Endothelial cell of umbilical vein (primary cell): ENCODE measurements at regions not wholly inside any gene's neighbourhood (a gene's known extent, or its start where the extent isn't known, plus 50 kb on each side); places are given as distances from the start of the nearest gene placed in this dataset.

Experiments used
- BruUV-seq: library from RNA; stranded (reverse); fragments of 400-500 nt; replicated peaks from 2 replicates; lab custom pipeline; 2021; lab: Mats Ljungman, UMichigan
- CTCF ChIA-PET: fragments of 300-600, 350-600 bp; sonication (Branson Sonifier 250); formaldehyde crosslinking; loops from one replicate; lab custom pipeline; 2021; ENCODE audit warnings: antibody characterized with exemption, inconsistent platforms; lab: Charles Lee
- POLR2A ChIA-PET: fragments of 300-600, 350-600 bp; sonication (Branson Sonifier 250); formaldehyde crosslinking; loops from one replicate; lab custom pipeline; 2021; ENCODE audit warnings: antibody characterized with exemption, inconsistent platforms; lab: Charles Lee
- DNase-seq: peaks from one replicate; pipeline ENCODE4 v3.0.0-alpha.2; 2011; ENCODE audit warnings: low read depth, low spot score
- FAIRE-seq: peaks from 2 replicates; lab custom pipeline; 2011; peaks lifted over from hg19 to GRCh38; lab: Jason Lieb, UNC
- H2AFZ ChIP-seq: 2 replicates; pipeline ENCODE4 v1.6.0; 2012; ENCODE audit warnings: low read depth, low read length, control low read depth, inconsistent platforms
- H3K27ac ChIP-seq: 2 replicates; pipeline ENCODE4 v1.5.1; 2011; ENCODE audit warnings: low read depth, mild to moderate bottlenecking, control low read depth, low read length, moderate library complexity; ENCODE audit not compliant: insufficient read depth
- H3K27me3 ChIP-seq, 2 experiments: 2 replicates each; pipeline versions ENCODE4 v1.6.0 to v1.6.1; 2011; ENCODE audit warnings: low read length in 2 of 2, mixed read lengths in 1 of 2; ENCODE audit not compliant: control insufficient read depth in 2 of 2, insufficient read depth in 2 of 2
- H3K36me3 ChIP-seq, 2 experiments: 2 replicates in 1 of 2; 3 replicates in 1 of 2; pipeline ENCODE4 v1.5.1; 2011; ENCODE audit warnings: low read length in 2 of 2, mild to moderate bottlenecking in 1 of 2, moderate library complexity in 1 of 2; ENCODE audit not compliant: control insufficient read depth in 2 of 2, insufficient read depth in 2 of 2; ENCODE audit errors: extremely low read depth in 1 of 2
- H3K4me1 ChIP-seq: 3 replicates; pipeline ENCODE4 v1.5.1; 2011; ENCODE audit warnings: mild to moderate bottlenecking, low read length; ENCODE audit not compliant: control insufficient read depth, insufficient read depth; ENCODE audit errors: extremely low read depth
- H3K4me2 ChIP-seq: 2 replicates; pipeline ENCODE4 v1.6.1; 2011; ENCODE audit warnings: low read length, control low read depth, mixed read lengths; ENCODE audit not compliant: insufficient read depth
- H3K4me3 ChIP-seq, 3 experiments: fragments of 200-600 bp in 1 of 3; sonication (generic), shearing (Covaris generic) in 1 of 3; replicated peaks in 1 of 3; 2 replicates each; pipeline ENCODE4 v1.5.1; 2011 to 2016; ENCODE audit warnings: control low read depth in 3 of 3, low read length in 3 of 3, mild to moderate bottlenecking in 2 of 3, inconsistent platforms in 1 of 3, low read depth in 1 of 3, moderate library complexity in 1 of 3; ENCODE audit not compliant: insufficient read depth in 1 of 3
- H3K79me2 ChIP-seq: 2 replicates; pipeline ENCODE4 v1.6.0; 2012; ENCODE audit warnings: low read length, inconsistent platforms; ENCODE audit not compliant: control insufficient read depth, insufficient read depth
- H3K9ac ChIP-seq: replicated peaks from 2 replicates; pipeline ENCODE3; 2011; ENCODE audit warnings: low read length, control low read depth; ENCODE audit not compliant: insufficient read depth; ENCODE audit errors: extremely low read depth
- H3K9me1 ChIP-seq: replicated peaks from 3 replicates; pipeline ENCODE4 v1.6.0; 2011; ENCODE audit warnings: mild to moderate bottlenecking, low read length; ENCODE audit not compliant: control insufficient read depth, insufficient read depth; ENCODE audit errors: extremely low read depth
- H3K9me3 ChIP-seq: replicated peaks from 2 replicates; pipeline ENCODE4 v1.5.1; 2012; ENCODE audit warnings: low read length, inconsistent platforms; ENCODE audit not compliant: control insufficient read depth, insufficient read depth
- H4K20me1 ChIP-seq: replicated peaks from 2 replicates; pipeline ENCODE3; 2011; ENCODE audit warnings: mild to moderate bottlenecking, low read length; ENCODE audit not compliant: control insufficient read depth, insufficient read depth; ENCODE audit errors: extremely low read depth
- CTCF ChIP-seq, 2 donors: IDR thresholded peaks; 1 replicate in 1 of 2; 2 replicates in 1 of 2; pipeline ENCODE4 v1.5.1; 2011; ENCODE audit warnings: low read length in 2 of 2, mild to moderate bottlenecking in 2 of 2, moderate library complexity in 2 of 2, control low read depth in 1 of 2, inconsistent platforms in 1 of 2, low read depth in 1 of 2; ENCODE audit not compliant: insufficient read depth in 1 of 2; ENCODE audit errors: extremely low read depth in 1 of 2
- EZH2 ChIP-seq: IDR thresholded peaks from 2 replicates; pipeline ENCODE4 v1.6.1; 2012; ENCODE audit warnings: borderline replicate concordance, low read depth, mild to moderate bottlenecking, moderate library complexity, low read length, inconsistent platforms; ENCODE audit not compliant: severe bottlenecking
- FOS ChIP-seq: IDR thresholded peaks from 2 replicates; pipeline ENCODE4 v1.6.1; 2011; ENCODE audit warnings: mild to moderate bottlenecking, low read length, moderate library complexity, borderline replicate concordance; ENCODE audit not compliant: insufficient read depth
- GATA2 ChIP-seq: IDR thresholded peaks from 2 replicates; pipeline ENCODE4 v1.7.0; 2011; ENCODE audit warnings: low read depth, mild to moderate bottlenecking, moderate library complexity, mixed read lengths, low read length; ENCODE audit not compliant: insufficient read length, insufficient read depth
- JUN ChIP-seq: IDR thresholded peaks from 2 replicates; pipeline ENCODE4 v1.6.1; 2011; ENCODE audit warnings: borderline replicate concordance, low read depth; ENCODE audit not compliant: insufficient read length, insufficient read depth
- MAX ChIP-seq: IDR thresholded peaks from 2 replicates; pipeline ENCODE4 v1.6.1; 2011; ENCODE audit not compliant: insufficient read depth, insufficient read length
- MYC ChIP-seq: IDR thresholded peaks from one replicate; pipeline ENCODE4 v1.6.1; 2011; ENCODE audit warnings: mild to moderate bottlenecking, low read depth, low read length
- POLR2A ChIP-seq: IDR thresholded peaks from 2 replicates; pipeline ENCODE4 v1.6.1; 2012; ENCODE audit warnings: low read depth, mild to moderate bottlenecking, control low read depth, low read length
- POLR2AphosphoS5 ChIP-seq: IDR thresholded peaks from 2 replicates; pipeline ENCODE4 v1.6.1; 2012; ENCODE audit warnings: low read depth, mild to moderate bottlenecking, control low read depth, low read length, moderate library complexity; ENCODE audit not compliant: insufficient read depth
- dilution Hi-C: fragments of 300-500 bp; cut with MboI; formaldehyde crosslinking; loops from one replicate; pipeline ENCODE4 v1.15.0; 2019; ENCODE audit warnings: low sequenced_read_pairs; ENCODE audit not compliant: extremely low pct_ligation_motif_present
- intact Hi-C: fragments of 100-400 bp; cut with micrococcal nuclease; formaldehyde crosslinking; loops from one replicate; pipeline ENCODE4 v1.10.0; 2022

- Histone ChIP-seq H3K4me1 (no peaks in the 10 kb centered on the region), H3K79me2 (no peaks in the 10 kb centered on the region), H3K4me3 (no peak overlapping the region), H2AFZ (no peak overlapping the region), H3K27me3 (no peaks in the 10 kb centered on the region), H3K4me2 (no peak overlapping the region), H3K9ac (no peak overlapping the region), H4K20me1 (no peaks in the 10 kb centered on the region), H3K36me3 (no peaks in the 10 kb centered on the region), H3K9me3 (no peaks in the 10 kb centered on the region), H3K27ac (no peak overlapping the region), H3K9me1 (no peaks in the 10 kb centered on the region)
- BruUV-seq = no TSS peak
- dilution Hi-C loops (no loop called here), intact Hi-C loops (no loop called here)
- POLR2A ChIA-PET = no interaction called here
- TF ChIP-seq JUN (no peak), POLR2AphosphoS5 (no peak), MAX (no peak), MYC (no peak), FOS (no peak), CTCF (IDR thresholded peaks at IDR 0.05; ENCODE audit: extremely low read depth in 1 of 2, insufficient read depth in 1 of 2, low read depth in 1 of 2, low read length in 2 of 2) (no peak), EZH2 (no peak), GATA2 (no peak), POLR2A (no peak)
- FAIRE-seq (no peak), DNase-seq (no peak)
- CTCF ChIA-PET = no interaction called here
Observed at GRCh38 chr11:114880442-114880841, 202.1 kb downstream of the NXPE2 start.
